HG03196 (cell line): ENCODE measurements at regions not wholly inside any gene's neighbourhood (a gene's known extent, or its start where the extent isn't known, plus 50 kb on each side); places are given as distances from the start of the nearest gene placed in this dataset.

Source experiments
- ATAC-seq: cut with Tn5 transposase; IDR thresholded peaks from one replicate; pipeline ENCODE4 v1.9.1; 2021; ENCODE audit not compliant: unreplicated experiment

DNA sequence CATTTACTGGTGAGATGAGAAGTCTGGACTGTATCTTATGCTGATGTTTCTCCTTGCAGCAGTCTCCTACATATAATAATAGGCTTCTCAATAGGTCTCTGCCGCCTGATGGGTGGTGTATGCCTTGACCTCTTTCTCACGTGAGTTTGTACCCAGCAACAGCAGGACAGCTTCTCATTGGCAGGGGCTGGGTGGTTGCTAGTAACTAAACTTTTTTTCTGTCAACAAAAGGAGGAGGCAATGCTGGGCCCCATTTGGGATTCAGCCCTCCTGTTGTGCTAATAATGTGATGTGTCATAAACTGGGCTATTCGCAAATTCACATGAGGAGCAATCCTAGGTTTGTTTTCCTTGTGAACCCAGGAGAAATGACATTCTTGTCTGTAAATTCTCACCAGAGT is 533.6 kb downstream of the GATA3 start:
- ATAC-seq = no peak

DNA sequence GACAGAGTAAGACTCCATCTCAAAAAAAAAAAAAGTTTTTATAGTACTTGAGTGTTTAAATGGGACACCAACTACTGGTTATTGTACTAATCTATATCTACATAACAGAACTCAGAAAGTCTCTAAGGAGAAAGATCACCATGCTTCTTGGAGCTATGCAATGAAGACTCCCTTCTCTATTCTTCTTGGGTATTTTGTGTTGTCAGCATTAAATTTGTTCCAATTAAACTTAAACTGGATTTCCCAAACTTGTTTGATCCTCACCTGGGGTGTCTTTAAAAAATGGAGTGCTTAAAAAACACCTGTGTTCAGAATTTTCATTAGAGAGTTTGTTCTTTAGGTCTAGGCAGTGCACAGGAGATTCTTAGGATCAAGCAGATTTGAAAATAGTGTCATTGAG is 536.0 kb downstream of the GATA3 start:
- ATAC-seq = no peak

DNA sequence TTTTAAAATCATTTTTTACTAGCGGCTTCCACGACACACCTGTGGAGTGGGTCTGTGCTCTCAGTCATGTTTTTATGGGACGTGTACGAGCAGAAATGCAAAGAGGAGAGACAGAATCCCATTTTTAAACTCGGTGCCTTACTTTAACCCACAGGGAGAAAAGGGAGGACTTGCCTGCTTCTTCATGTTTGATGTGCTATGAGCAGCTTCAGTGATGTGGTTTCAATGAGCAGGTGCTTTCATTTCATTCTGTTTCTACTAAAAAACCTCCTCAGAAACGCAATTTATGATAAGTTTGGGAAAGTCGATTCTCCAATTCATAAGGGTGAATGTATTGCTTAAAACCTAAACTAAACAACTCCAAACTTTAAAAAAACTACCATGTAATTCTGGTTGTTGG is 537.2 kb downstream of the GATA3 start:
- ATAC-seq = no peak

DNA sequence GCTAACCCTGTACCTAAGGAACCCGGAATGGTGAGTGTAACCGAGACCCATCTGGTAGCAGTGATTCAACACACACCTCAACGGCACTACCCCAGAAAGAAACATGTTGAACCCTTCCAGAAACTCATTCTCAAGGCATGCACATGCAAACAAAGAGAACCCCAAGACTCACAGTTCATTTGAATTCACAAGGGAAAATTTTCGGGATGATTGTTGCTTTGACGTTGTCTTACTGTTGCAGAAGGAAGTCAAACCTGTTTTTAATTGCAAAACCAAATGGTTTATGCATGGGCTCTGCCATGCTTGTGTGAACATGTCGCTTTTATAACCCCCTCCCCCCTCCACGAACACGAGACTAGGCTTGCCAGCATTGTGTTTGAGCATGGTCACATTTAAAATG is 539.7 kb downstream of the GATA3 start:
- ATAC-seq = no peak

DNA sequence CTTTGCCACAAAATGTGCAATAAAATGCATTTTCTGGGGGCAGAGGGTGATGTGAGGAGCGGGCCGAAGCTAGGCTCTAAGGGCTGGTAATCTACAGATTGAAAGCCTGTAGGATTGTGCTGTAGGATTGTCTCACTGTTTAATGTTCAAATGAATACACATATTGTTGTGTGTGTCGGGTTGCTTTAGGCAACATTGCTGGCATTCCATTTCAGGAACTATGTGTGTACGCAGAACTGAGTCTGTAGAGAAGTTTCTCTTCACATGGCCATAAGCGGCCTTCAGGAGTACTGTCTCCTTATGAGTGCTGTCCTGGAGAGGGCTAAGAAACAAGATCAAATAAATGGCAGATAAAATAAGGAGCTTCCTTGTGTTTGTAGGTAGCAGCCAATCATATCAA is 540.2 kb downstream of the GATA3 start:
- no peak for ATAC-seq

DNA sequence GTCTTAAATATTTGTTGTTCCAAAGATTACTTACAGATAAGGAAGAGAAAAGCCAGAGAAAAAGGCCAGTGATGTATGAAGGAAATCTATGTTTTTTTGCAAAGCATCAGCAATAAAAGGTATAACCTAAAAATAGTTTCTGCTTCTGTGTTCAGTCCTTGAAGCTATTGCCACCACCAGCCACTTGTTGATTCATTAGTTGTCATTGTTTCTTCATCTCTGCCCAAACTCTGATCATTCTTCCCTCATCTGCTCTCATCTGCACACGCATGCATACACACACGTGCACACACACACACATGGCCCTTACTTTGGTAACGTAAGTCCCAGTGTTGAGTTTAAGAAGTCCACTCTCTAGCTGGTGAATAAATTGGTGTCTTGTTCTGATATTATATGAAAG is 540.7 kb downstream of the GATA3 start:
- ATAC-seq = no peak

DNA sequence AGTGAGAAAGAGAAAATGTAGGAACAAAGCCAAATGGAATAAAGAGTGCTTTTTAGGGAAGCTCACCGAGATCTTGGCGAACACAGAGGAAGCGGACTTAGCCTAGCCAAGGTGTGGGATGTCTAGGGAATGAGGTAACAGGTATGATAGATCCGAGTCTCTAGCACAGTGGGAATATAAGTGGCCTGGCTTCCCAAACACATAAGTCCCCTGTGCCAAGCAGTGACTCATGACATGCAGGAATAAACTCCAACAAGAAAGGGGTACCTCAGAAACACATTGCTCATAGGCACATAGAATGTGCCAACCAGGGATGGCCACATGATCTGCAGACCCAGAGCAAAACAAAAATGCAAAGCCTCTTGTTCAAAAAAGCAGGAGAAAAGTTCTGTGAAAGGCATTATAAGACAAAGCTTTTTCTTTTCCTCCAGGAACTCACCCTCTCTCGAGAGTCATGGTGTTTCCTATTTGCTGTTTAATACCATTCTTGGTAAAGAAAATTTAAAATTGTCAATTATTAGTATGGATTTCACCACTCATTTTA is 542.5 kb downstream of the GATA3 start:
- no peak for ATAC-seq

DNA sequence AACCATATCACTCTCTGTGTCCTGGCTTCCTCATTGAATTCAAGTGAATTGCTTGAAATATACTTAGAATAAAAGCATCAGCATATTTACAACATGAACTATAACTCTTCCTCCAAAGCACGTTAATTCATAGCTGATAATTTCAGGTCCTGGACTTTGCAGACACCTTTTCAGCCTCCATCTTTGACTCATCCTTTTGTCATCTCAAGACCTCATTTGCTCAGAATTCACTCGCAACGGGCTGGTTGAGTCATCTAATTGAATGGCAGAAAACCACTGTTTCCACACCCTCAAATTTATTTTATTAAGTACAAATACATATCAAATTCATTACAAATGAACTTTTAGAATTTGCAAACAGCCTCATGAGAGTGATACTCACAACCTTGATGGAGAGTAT is 545.7 kb downstream of the GATA3 start:
- no peak for ATAC-seq

DNA sequence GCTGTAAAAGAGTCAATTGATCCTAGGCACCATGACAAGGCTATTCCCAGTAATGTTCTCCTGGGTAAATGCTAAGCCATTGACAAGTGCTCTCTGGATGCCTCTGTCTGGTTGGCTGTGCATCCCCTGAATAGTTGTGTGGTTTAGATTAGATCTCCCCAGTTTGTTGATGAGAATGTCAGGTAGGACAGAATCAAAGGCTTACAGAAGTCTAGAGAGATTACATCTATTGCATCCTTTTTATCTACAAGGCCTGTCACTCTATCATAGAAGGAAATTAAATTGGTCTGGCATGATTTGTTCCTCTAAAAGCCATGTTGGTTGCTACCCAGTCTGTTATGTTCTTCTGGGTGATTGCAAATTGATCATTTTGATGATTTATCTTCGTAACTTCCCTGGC is 548.3 kb downstream of the GATA3 start:
- ATAC-seq = no peak

DNA sequence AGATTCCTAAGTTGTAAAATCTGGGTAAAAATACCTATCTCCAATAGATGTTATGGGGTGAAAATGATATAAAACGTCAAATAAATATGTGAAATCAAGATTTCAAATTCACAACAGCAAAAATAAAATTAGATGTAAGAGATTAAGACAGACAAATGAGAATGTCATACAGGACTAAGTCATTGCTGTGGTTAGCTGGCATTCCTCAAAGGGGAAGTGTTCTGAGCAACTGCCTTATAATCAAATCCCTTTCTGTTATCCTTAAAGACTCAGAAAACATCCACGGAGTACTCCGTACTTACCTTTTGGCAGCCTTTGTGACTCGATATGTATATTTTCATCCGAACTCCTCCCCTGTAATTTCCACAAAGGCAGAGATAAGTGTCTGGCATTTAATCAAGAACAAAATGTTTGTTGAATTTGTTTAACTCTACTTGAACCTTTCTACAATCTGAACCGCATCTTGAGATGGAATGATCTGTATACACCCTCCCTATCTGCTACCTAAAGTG is 559.6 kb downstream of the GATA3 start:
- no peak for ATAC-seq

DNA sequence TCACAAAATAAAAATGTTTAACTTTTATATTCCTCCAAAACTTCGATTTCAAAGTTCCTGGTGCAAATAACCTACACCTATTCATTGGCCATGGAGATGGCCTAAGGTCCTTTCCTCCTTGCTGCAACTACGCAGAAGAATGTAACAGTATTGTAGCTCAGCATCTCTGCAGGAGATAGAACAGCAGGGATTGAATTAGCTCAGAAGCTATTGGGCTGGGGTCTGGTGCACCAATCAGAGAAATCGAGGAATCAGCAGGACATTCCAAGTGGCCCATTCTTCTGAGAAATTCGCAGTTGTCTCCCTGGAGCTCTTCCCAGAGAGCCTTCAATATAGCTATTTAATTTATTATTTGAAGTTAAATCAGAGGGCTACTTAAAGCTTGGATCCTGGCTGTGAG is 560.6 kb downstream of the GATA3 start:
- no peak for ATAC-seq

DNA sequence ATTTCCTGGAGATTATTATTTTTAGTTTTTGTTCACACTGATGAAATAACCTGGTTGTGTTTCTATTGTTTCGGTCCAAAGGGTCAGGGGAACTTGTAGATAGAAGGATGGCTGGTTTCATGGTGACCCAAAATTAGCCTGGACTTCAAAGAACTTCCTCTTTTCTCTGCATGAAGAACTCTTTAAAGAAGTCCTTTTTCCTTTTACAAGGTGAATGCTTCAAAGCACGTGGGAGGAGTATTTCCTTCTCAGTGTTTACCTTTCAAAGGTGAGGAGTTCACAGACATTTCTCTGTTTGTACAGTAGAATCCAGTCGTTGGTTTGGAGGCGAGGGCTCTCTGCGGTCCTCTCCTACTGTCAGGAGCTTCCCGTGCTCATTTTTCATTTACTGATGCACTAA is 561.7 kb downstream of the GATA3 start:
- ATAC-seq = no peak

DNA sequence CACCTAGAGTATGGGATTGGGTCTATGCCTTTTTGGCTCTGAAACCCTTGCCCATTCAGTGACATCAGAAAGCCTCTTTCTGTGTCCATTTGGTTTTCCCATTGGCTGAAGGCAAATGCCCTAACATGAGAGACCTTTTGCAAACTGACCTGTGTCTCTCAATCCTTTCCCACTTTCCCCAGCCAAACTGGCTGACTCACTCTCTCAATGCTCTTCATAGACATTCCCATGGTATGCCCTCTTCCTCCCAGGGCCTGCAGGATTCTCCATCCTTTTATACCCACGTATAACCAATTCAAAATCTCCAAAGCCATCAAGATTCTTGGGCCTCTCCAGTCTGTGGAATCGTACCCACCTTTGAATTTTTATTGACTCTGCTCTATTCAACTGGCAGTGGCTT is 563.3 kb downstream of the GATA3 start:
- no peak for ATAC-seq

DNA sequence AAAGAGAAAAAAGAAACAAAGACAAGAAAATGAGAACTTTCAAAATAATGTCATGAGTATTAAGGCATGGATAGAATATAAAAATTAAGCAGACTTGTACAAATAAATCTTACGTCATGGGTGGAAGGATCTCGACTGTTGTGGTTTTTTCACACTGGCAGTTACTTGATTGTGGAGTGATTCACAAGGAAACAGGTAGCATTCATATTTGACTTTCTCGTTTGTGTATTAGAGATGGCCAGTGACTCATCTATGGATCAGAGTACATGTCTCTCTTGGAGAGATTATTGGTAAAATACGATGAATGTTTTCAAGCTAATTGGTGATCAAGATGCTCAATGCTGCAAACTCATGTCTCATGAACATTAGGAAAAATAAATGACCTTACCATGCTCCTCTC is 564.3 kb downstream of the GATA3 start:
- ATAC-seq = no peak

DNA sequence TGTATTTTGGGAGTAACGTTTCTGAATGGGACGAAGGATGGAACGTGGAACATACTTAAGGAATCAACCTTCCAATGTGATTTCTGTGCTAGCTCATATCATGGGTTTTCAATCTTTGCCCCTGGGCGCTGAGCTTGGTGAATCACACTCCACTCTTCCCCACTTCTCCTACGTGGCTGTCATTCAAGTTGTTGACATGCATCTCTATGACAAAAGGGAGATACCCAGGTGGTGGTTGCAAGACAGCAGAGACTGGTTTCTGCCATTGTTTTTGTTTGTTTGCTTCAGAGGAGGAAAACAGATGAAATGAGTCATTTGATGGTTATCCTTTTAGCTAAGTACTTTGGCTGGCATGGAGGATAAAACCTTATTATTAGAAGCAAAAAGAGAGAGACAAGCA is 573.9 kb downstream of the GATA3 start:
- no peak for ATAC-seq

DNA sequence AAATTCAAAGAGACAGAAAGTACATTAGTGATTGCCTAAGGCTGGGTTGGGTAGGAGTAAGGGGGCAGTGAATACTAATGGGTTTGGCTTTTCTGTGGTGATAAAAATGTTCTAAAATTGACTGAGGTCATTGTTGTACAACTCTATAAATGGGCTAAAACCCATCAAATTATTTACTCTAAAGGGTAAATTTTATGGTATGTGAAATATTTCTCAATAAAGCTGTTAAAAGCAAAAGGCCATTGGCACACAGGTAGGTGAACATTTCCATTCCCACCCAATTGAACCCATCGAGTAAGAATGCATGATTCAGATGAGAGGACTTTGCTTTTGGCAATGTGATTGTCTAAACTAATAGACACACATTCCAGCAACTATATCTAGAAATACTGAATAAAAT is 579.4 kb downstream of the GATA3 start:
- no peak for ATAC-seq

DNA sequence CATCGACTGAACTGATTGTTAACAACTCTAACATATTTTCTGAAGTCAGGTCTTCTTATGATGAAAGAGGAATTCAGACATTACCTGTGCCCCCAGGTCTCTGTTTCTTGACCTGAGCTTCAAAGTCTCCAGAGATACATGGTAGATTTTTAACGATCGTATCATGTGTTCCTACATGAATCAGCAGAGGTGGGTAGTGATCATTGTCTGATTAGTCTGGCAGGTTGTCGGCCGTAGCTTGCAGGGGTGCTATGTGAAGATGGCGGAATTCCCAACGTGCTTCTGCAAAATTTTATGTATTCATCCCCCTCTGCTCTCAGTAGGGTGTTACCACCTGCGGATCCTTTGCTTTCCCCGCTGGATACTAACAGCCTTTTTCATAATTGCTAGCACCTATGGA is 581.9 kb downstream of the GATA3 start:
- ATAC-seq = no peak

DNA sequence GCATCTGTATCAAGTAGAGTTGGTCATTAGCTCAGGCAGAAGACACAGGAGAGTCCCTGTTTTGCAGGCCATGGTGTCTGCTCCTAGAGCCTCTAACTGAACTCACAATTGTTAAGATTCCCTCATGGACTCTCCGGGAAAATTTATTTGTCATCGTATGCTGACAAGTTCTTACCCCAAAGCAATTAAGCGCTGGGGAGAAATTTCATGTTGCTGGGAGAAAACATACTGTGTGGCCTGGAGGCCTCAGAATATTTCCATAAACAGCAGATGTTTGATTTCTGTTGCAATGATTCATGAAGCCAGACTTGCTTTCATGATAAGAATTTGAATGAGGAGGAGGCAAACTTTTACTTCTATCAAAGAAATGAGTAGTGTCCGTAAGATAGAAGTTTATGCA is 583.2 kb downstream of the GATA3 start:
- ATAC-seq = no peak

DNA sequence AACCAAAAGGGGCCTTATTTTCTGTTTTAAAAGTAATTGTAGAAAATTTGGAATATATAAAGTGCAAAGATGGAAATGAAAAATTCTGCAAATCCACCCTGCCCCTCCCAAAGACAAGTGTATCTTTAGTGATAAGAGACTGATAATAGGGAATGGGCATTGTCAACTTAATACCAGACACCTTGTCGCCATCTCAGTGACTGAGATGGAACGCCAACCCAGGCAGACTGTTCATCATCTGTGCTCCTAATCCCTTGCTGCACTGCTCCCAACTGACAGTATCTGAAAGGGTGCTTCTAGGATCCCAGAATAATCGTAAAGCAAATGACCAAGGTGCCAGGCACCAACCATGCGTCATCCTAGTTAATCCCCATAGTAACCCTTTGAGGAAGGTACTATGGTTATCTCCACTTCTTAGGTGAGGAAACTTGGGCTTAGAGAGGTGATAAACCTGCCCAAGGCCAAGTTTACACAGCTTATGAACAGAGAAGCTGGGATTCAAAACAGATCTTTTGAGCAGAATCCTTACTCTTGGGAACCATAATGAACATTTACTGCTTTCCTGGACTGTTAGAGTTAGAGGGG is 583.7 kb downstream of the GATA3 start:
- ATAC-seq = no peak

DNA sequence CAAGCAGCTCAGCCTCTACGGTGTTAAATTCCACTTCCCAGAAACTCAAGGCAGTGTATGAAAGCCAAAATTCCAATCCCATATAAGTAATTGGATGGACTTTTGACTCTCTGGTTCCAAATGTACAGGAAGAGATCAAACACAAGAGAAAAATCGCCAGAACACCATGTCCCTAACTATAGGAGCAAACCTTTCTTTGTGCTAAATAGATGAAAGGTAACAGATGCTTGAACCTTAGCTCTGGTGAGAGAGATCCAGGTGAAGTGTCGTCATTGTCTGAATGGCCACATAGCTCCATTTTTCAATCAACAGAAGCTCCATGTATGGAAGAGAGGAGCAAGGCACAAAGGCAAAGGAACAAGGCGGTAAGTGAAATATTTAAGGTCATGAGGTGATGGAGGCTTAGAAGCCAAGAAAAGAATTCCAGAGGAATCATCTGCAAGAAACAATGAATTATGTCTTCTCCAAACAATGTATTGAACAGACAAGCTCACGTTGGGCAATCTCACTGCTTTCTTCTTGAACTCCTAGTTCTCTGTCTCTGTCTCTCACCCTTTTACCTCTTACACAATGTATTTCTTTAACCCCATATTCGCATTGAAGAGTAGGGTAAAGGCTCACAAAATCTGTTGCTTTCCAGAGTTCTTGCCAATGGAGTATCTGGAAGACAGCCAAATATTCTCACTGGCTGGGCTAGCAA is 585.1 kb downstream of the GATA3 start:
- no peak for ATAC-seq

DNA sequence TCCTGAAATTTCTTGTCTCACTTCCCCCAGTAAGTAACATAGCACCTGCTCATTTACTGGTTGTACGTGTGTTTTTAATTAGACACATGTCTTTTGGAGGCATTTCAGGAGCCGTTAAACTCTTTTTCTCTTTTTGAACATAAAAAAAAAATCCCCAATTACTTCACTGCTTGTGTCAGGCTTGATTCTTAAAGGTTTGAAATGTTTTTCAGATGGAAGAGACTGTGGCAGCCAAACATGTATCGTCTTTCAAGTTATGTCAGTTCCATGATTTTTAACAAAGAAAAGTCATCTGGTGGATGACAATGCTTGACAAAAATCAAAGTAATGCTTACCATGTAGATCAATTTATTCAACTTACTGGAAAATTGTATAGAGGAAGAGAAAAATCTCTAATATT is 585.8 kb downstream of the GATA3 start:
- no peak for ATAC-seq

DNA sequence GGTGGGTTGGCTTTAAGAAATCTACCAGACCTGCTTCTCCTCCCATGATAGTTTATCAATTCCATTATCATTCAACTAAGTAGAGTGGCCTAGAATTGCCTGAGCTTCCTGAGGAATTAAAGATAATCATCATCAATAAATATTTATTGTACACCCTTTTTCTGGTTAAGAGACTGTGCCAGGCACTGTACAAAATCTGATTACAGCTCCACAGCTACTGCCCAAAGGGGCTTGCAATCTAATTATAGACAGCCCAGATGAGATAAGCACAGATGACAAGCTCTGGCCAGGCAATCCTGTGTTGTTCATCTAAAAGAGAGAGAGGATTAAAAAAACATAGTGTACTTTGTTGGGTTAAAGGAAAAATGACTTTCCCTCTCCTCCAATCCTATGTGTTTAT is 586.4 kb downstream of the GATA3 start:
- no peak for ATAC-seq

DNA sequence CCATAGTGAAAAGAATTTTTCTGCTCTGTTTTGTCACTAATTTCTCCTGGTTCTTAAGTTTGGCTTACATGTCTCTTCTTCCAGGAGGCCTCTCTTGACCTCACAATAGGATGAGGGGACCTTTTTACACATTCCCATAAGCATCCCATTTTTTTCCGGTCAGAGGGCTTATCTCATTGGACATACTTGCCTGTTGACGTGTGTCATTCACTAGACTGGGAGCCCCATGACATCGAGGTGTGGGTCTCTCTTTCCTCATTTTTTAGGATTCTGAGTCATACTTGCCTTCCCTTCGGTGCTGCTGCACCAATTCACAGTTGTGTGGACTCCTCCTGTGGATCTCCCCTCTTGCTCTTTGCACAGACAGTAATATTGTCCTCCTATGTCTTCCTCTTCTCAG is 601.8 kb downstream of the GATA3 start:
- no peak for ATAC-seq
